ENCODE measurements at regions not wholly inside any gene's neighbourhood (a gene's known extent, or its start where the extent isn't known, plus 50 kb on each side); places are given as distances from the start of the nearest gene placed in this dataset.

- no peaks in the 10 kb centered on the region for H3K36me3 Mint-ChIP-seq (ENCODE audit: low read depth)
- no peak for TF ChIP-seq CTCF (IDR thresholded peaks at IDR 0.05)
- H3K27me3 Mint-ChIP-seq, result no peaks in the 10 kb centered on the region
- CTCF ChIA-PET, result no interaction called here
- intact Hi-C loops (cut with micrococcal nuclease), result no loop called here
- DNase-seq (no peak), ATAC-seq (no peak)
- POLR2A ChIA-PET, result no interaction called here
- H3K9me3 Mint-ChIP-seq, result no peaks in the 10 kb centered on the region
- H3K4me1 Mint-ChIP-seq (ENCODE audit: low read depth), result no peaks in the 10 kb centered on the region
- no peak overlapping the region for H3K27ac Mint-ChIP-seq
- H3K4me3 Mint-ChIP-seq, result no peak overlapping the region
Observed at GRCh38 chr3:151644020-151644620, 89.6 kb upstream of the AADACL2 start.

- Mint-ChIP-seq H3K27me3 (no peaks in the 10 kb centered on the region), H3K9me3 (no peaks in the 10 kb centered on the region), H3K4me1 (ENCODE audit: low read depth) (no peaks in the 10 kb centered on the region), H3K4me3 (no peak overlapping the region), H3K27ac (no peak overlapping the region), H3K36me3 (ENCODE audit: low read depth) (no peaks in the 10 kb centered on the region)
- POLR2A ChIA-PET, result no interaction called here
- CTCF ChIA-PET, result no interaction called here
- ATAC-seq (no peak), DNase-seq (no peak)
- intact Hi-C loops (cut with micrococcal nuclease), result no loop called here
- TF ChIP-seq CTCF (IDR thresholded peaks at IDR 0.05), result no peak
Observed at GRCh38 chr3:151639418-151639740, 94.3 kb upstream of the AADACL2 start.

- Mint-ChIP-seq H3K36me3 (ENCODE audit: low read depth) (no peaks in the 10 kb centered on the region), H3K9me3 (no peaks in the 10 kb centered on the region), H3K4me3 (no peak overlapping the region), H3K27ac (no peak overlapping the region), H3K4me1 (ENCODE audit: low read depth) (no peaks in the 10 kb centered on the region), H3K27me3 (no peaks in the 10 kb centered on the region)
- DNase-seq (no peak), ATAC-seq (no peak)
- intact Hi-C loops (cut with micrococcal nuclease), result no loop called here
- ChIA-PET POLR2A (interaction anchor here (0.9 kb wide), 1 partner anchor 378 kb away, joined by 3 read pairs; no protein-coding TSS in a partner anchor), CTCF (no interaction called here)
- no peak for TF ChIP-seq CTCF (IDR thresholded peaks at IDR 0.05)
Observed at GRCh38 chr3:151638555-151639417, 94.9 kb upstream of the AADACL2 start.

- H3K27ac Mint-ChIP-seq, result no peak overlapping the region
- no peaks in the 10 kb centered on the region for H3K27me3 Mint-ChIP-seq
- no peak for TF ChIP-seq CTCF (IDR thresholded peaks at IDR 0.05)
- DNase-seq (no peak), ATAC-seq (no peak)
- H3K4me1 Mint-ChIP-seq (ENCODE audit: low read depth), result no peaks in the 10 kb centered on the region
- H3K9me3 Mint-ChIP-seq, result no peaks in the 10 kb centered on the region
- ChIA-PET CTCF (no interaction called here), POLR2A (no interaction called here)
- intact Hi-C loops (cut with micrococcal nuclease), result no loop called here
- H3K36me3 Mint-ChIP-seq (ENCODE audit: low read depth), result no peaks in the 10 kb centered on the region
- H3K4me3 Mint-ChIP-seq, result no peak overlapping the region
Observed at GRCh38 chr3:151635905-151636304, 97.8 kb upstream of the AADACL2 start.

GRCh38 chr3:151631946-151632345, 101.8 kb upstream of the AADACL2 start:
- Mint-ChIP-seq H3K4me3 (no peak overlapping the region), H3K27me3 (no peaks in the 10 kb centered on the region), H3K27ac (no peak overlapping the region), H3K36me3 (ENCODE audit: low read depth) (no peaks in the 10 kb centered on the region), H3K4me1 (ENCODE audit: low read depth) (no peaks in the 10 kb centered on the region), H3K9me3 (no peaks in the 10 kb centered on the region)
- TF ChIP-seq CTCF (IDR thresholded peaks at IDR 0.05), result no peak
- ChIA-PET POLR2A (no interaction called here), CTCF (no interaction called here)
- ATAC-seq, result no peak
- intact Hi-C loops (cut with micrococcal nuclease), result no loop called here
- no peak for DNase-seq

Data from activated CD8-positive, alpha-beta T cell treated with anti-CD3 and anti-CD28 coated beads for 36 hours (primary cell).